GM23338 (cell line): ENCODE measurements at regions not wholly inside any gene's neighbourhood (a gene's known extent, or its start where the extent isn't known, plus 50 kb on each side); places are given as distances from the start of the nearest gene placed in this dataset.
A peak's percentile ranks its signal among the peaks of the same experiment; 100 is the strongest.

ENCODE experiments used
- ATAC-seq: fragments of 200-7000 bp; cut with Tn5 transposase; 3 replicates; pipeline ENCODE4 v1.9.1; 2020
- DNase-seq: peaks from one replicate; pipeline ENCODE4 v3.0.0-alpha.2; 2015; ENCODE audit warnings: low spot score
- H2AFZ ChIP-seq: fragments of 200-600 bp; sonication (generic); 2 replicates; pipeline ENCODE4 v1.8.0; 2016; ENCODE audit warnings: antibody characterized with exemption, mild to moderate bottlenecking, moderate library complexity
- H3F3A ChIP-seq: fragments of 200-600 bp; sonication (generic); replicated peaks from 2 replicates; pipeline ENCODE4 v1.8.0; 2017; ENCODE audit warnings: antibody characterized with exemption, mixed run types, low read depth
- H3K27ac ChIP-seq: fragments of 200-600 bp; sonication (generic); 2 replicates; pipeline ENCODE4 v1.6.1; 2016; ENCODE audit warnings: low read depth
- H3K27me3 ChIP-seq: fragments of 200-600 bp; sonication (generic); 2 replicates; pipeline ENCODE4 v1.8.0; 2016; ENCODE audit warnings: mild to moderate bottlenecking, mixed run types, moderate library complexity; ENCODE audit not compliant: insufficient read depth
- H3K36me3 ChIP-seq: fragments of 200-600 bp; sonication (generic); 2 replicates; pipeline ENCODE4 v1.8.0; 2016; ENCODE audit warnings: mild to moderate bottlenecking; ENCODE audit not compliant: insufficient read depth
- H3K4me1 ChIP-seq: fragments of 200-600 bp; sonication (generic); 2 replicates; pipeline ENCODE4 v1.8.0; 2016; ENCODE audit warnings: mild to moderate bottlenecking, moderate library complexity; ENCODE audit not compliant: insufficient read depth
- H3K4me2 ChIP-seq: fragments of 200-600 bp; sonication (generic); 2 replicates; pipeline ENCODE4 v1.7.1; 2017; ENCODE audit warnings: mixed run types
- H3K4me3 ChIP-seq: fragments of 200-600 bp; sonication (generic); 2 replicates; pipeline ENCODE4 v1.6.1; 2016; ENCODE audit warnings: mixed run types
- H3K79me2 ChIP-seq: fragments of 200-600 bp; sonication (generic); replicated peaks from 2 replicates; pipeline ENCODE4 v1.8.0; 2017; ENCODE audit warnings: mild to moderate bottlenecking; ENCODE audit not compliant: insufficient read depth
- H3K9me2 ChIP-seq: fragments of 200-600 bp; sonication (generic); 2 replicates; pipeline ENCODE4 v1.8.0; 2017; ENCODE audit not compliant: insufficient read depth
- H4K20me1 ChIP-seq: fragments of 200-600 bp; sonication (generic); replicated peaks from 2 replicates; pipeline ENCODE4 v1.8.0; 2017; ENCODE audit warnings: mild to moderate bottlenecking; ENCODE audit not compliant: insufficient read depth
- H3K27ac Mint-ChIP-seq: 2 replicates; pipeline ENCODE4 v1.8.0; 2020; ENCODE audit warnings: inconsistent platforms, mild to moderate bottlenecking, moderate library complexity, mixed read lengths
- H3K27me3 Mint-ChIP-seq: 3 replicates; pipeline ENCODE4 v1.8.0; 2022; ENCODE audit warnings: low read depth, mild to moderate bottlenecking, moderate library complexity, mixed read lengths, inconsistent platforms; ENCODE audit not compliant: insufficient read depth, poor library complexity
- H3K36me3 Mint-ChIP-seq: 3 replicates; pipeline ENCODE4 v1.8.0; 2021; ENCODE audit warnings: low read depth, mild to moderate bottlenecking, inconsistent platforms, moderate library complexity, mixed read lengths
- H3K4me1 Mint-ChIP-seq: 3 replicates; pipeline ENCODE4 v1.8.0; 2020; ENCODE audit warnings: mild to moderate bottlenecking, inconsistent platforms, mixed read lengths
- H3K4me3 Mint-ChIP-seq: 3 replicates; pipeline ENCODE4 v1.8.0; 2021; ENCODE audit warnings: moderate library complexity, mild to moderate bottlenecking, inconsistent platforms, mixed read lengths
- H3K9me3 Mint-ChIP-seq: 3 replicates; pipeline ENCODE4 v1.8.0; 2020; ENCODE audit warnings: moderate library complexity, mild to moderate bottlenecking, inconsistent platforms, mixed read lengths
- CTCF ChIP-seq, 2 experiments: fragments of 200-600 bp in 1 of 2; sonication (generic) in 1 of 2; conservative IDR thresholded peaks; 2 replicates each; pipeline versions ENCODE4 v1.5.1 to v1.6.1; 2016 to 2017; ENCODE audit warnings: antibody characterized with exemption in 2 of 2, low read depth in 2 of 2, mild to moderate bottlenecking in 2 of 2, moderate library complexity in 1 of 2
- EZH2 ChIP-seq: fragments of 200-600 bp; sonication (generic); IDR thresholded peaks from one replicate; pipeline ENCODE4 v1.8.0; 2017; ENCODE audit warnings: antibody characterized with exemption, mild to moderate bottlenecking, low read depth; ENCODE audit not compliant: unreplicated experiment
- EZH2phosphoT487 ChIP-seq: fragments of 200-600 bp; sonication (generic); IDR thresholded peaks from one replicate; pipeline ENCODE4 v1.8.1; 2018; ENCODE audit warnings: antibody characterized with exemption; ENCODE audit not compliant: unreplicated experiment
- REST ChIP-seq: IDR thresholded peaks from one replicate; pipeline ENCODE4 v1.6.1; 2018; ENCODE audit warnings: antibody characterized with exemption; ENCODE audit not compliant: unreplicated experiment
- STAT1 ChIP-seq: IDR thresholded peaks from one replicate; pipeline ENCODE4 v1.6.1; 2016; ENCODE audit warnings: antibody characterized with exemption; ENCODE audit not compliant: unreplicated experiment

DNA sequence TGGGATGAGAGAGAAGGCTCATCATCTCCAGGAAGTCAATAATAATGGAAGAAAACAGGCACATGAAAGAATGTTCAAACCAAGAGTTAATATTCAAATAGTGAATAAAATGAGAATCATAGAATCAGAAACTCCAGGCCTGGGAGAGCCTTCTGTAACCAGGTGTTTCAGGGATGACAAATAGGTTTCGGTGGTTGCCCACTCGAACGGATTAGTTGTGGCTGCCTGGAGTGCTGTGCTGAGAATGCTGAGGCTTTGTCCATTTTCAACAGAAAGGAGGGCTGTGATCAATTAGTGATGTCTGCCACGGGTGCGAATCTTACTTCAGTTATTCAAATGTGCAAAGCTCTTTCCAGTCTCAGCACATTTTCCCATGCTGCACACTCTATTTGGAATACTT is 227.3 kb downstream of the INSIG2 start (continued):
- no peak for TF ChIP-seq REST
- no peak for TF ChIP-seq STAT1
- TF ChIP-seq EZH2phosphoT487 = no peak
- no peak for TF ChIP-seq EZH2

- peak; percentile 40 for ATAC-seq
- no peak overlapping the region; the same call in 1 of the 2 replicates for H3K27ac Mint-ChIP-seq
- no peak overlapping the region for H2AFZ ChIP-seq
- peak; percentile 77 for DNase-seq
- no peak overlapping the region for H3K27ac ChIP-seq
- no peaks in the 10 kb centered on the region; the same call in 1 of the 2 replicates for H3F3A ChIP-seq
- H4K20me1 ChIP-seq = no peaks in the 10 kb centered on the region
- no peak overlapping the region for H3K4me3 ChIP-seq
- H3K4me1 Mint-ChIP-seq = peaks cover 44% of the 10 kb centered on the region
- H3K27me3 Mint-ChIP-seq = peaks cover 12% of the 10 kb centered on the region
- no peaks in the 10 kb centered on the region for H3K79me2 ChIP-seq
- H3K27me3 ChIP-seq = no peaks in the 10 kb centered on the region
- H3K9me3 Mint-ChIP-seq = peaks cover 3% of the 10 kb centered on the region; the same call in 1 of the 3 replicates
- H3K4me3 Mint-ChIP-seq = no peak overlapping the region; the same call in 2 of the 3 replicates
- peaks cover 44% of the 10 kb centered on the region for H3K4me1 ChIP-seq
- peaks cover 4% of the 10 kb centered on the region; the same call in 1 of the 3 replicates for H3K36me3 Mint-ChIP-seq
- TF ChIP-seq EZH2 (no peak), CTCF (conservative IDR thresholded peaks at IDR 0.05; ENCODE audit: low read depth in 2 of 2) (peak; percentile 61 to 62)
- peak overlapping the region; percentile 56 for H3K4me2 ChIP-seq
- H3K9me2 ChIP-seq = peaks cover 11% of the 10 kb centered on the region; the same call in 1 of the 2 replicates
- no peaks in the 10 kb centered on the region for H3K36me3 ChIP-seq
These were observed 224.9 kb downstream of the INSIG2 start for GRCh38 chr2:118312969-118313756.
